ENCODE measurements at regions not wholly inside any gene's neighbourhood (a gene's known extent, or its start where the extent isn't known, plus 50 kb on each side); places are given as distances from the start of the nearest gene placed in this dataset.

- TF ChIP-seq CTCF (IDR thresholded peaks at IDR 0.05) (no peak), POLR2A (IDR thresholded peaks at IDR 0.05) (no peak)
Measured at GRCh38 chr10:64773357-64773756, 1252.2 kb downstream of the REEP3 start.

Measured in esophagus squamous epithelium (tissue), 4 donors.